ENCODE measurements at regions not wholly inside any gene's neighbourhood (a gene's known extent, or its start where the extent isn't known, plus 50 kb on each side); places are given as distances from the start of the nearest gene placed in this dataset.
"Not testable (repeated sequence)": the region's sequence is repeated elsewhere in the genome, so short reads cannot be mapped to it uniquely, and the experiment has no call there.

DNA sequence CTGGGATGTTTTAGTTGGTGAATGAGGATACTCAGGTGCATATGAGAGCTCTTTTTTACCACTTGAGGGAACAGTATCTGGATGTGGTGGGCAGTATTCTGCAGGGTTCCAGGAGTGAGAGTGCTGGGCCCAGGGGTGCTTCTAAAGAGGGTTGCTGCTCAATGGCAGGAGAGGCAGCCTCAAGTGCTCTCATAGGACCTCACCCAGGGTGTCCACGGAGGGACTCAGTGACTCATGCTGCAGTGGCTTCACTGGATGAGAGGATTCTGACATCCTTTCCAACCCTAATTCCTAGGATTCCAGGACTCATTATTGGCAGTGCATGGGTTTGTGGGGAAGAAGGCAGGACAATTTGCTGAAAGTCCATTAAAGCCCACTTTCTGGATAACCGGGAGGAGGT is 176.6 kb upstream of the FERMT1 start:
- no peak overlapping the region for H3K27ac Mint-ChIP-seq
- H3K9me3 Mint-ChIP-seq = peaks cover 0 to 12% of the 10 kb centered on the region in 2 donors
- no peak for ATAC-seq
- no peaks in the 10 kb centered on the region for H3K4me1 Mint-ChIP-seq
- no peak for DNase-seq
- no peaks in the 10 kb centered on the region for H3K27me3 Mint-ChIP-seq
- H3K4me3 Mint-ChIP-seq = no peak overlapping the region

- ATAC-seq (no peak), DNase-seq (no peak)
- no peak overlapping the region for H3K4me3 Mint-ChIP-seq
- no peaks in the 10 kb centered on the region for H3K4me1 Mint-ChIP-seq
- H3K27ac Mint-ChIP-seq = no peak overlapping the region
- no peaks in the 10 kb centered on the region for H3K27me3 Mint-ChIP-seq
- peaks cover 0 to 7% of the 10 kb centered on the region in 2 donors for H3K9me3 Mint-ChIP-seq
Measured at GRCh38 chr20:6298049-6298448, 175.2 kb upstream of the FERMT1 start.

DNA sequence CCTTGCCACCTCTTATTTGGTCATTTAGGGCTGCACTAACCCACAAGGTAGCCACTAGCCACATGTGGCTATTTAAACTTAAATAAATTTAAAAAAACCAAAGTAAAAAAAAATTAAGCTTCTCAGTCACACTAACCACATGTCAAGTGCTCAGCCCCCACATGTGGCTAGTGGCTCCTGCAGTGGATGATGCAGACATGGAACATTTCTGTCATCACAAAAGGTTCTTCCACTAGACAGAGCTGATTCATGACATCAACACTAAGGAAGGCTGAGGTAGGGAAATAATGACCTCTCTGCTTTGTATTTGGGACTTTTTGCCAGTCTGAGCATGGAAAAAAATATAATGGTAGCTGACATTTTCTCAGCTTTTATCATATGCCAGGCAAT is 173.0 kb upstream of the FERMT1 start:
- ATAC-seq (no peak), DNase-seq (no peak)
- Mint-ChIP-seq H3K27me3 (no peaks in the 10 kb centered on the region), H3K27ac (no peak overlapping the region), H3K4me3 (no peak overlapping the region), H3K9me3 (no peaks in the 10 kb centered on the region), H3K4me1 (no peaks in the 10 kb centered on the region)

DNA sequence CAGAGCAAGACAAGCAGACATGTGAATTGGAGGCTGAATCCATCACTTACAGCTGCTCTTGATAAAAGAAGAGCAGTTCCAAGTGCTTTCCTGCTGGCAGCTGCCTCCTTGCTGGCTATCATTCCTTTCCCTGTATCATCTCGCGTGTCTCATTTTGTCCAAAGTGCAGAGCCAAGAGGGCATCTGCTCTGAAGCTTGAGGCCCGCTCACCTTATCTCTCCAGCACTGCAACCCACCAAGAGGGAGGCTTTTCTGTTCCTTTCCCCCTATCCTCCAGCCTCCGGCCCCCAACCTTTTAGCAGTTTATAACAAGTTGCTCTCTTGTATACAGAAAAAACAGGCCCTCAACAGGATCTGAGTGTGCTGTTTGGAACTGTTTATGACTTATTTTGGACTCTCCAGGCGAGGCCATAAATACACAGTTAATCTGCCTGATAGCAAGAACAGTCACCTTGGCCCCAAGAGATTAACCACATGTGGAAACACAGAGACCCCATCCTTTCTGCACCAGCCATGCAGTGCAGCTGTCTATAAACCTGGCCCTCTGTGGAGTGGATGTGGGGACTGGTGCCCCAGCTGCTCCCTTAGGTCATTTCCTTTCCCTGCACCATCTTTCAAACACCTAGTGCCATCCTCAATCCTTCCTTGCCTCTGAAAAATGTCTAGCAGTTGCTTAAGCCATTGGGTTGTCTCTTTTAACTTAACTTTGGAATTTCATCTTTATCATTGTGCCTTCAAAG is 172.5 kb upstream of the FERMT1 start:
- Mint-ChIP-seq H3K9me3 (no peaks in the 10 kb centered on the region), H3K27ac (no peak overlapping the region), H3K4me1 (no peaks in the 10 kb centered on the region), H3K4me3 (no peak overlapping the region), H3K27me3 (no peaks in the 10 kb centered on the region)
- DNase-seq (no peak), ATAC-seq (no peak)

- Mint-ChIP-seq H3K4me1 (no peaks in the 10 kb centered on the region), H3K4me3 (no peak overlapping the region), H3K27ac (no peak overlapping the region), H3K9me3 (peaks cover 13 to 22% of the 10 kb centered on the region in 2 donors), H3K27me3 (no peaks in the 10 kb centered on the region)
- DNase-seq (no peak), ATAC-seq (no peak)
Measured at GRCh38 chr20:6287471-6287870, 164.6 kb upstream of the FERMT1 start.

DNA sequence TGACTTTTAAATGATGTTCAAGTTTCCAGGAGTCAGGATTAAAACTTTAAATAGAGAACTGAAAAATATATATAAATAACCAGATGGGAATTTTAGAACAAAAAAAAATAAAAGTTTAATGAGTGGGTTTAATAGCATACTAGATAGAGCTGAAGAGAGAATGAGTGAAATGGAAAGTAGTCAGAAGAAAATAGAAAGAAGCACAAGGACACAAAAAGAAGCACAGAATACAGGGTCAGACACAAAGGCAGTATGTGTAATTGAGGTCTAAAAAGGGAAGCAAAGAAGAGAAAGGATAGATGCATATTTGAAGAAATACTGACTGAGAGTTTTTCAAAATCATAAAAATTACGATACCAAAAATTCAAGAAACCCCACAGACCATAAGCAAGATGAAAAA is 159.8 kb upstream of the FERMT1 start:
- H3K27me3 Mint-ChIP-seq = no peaks in the 10 kb centered on the region

DNA sequence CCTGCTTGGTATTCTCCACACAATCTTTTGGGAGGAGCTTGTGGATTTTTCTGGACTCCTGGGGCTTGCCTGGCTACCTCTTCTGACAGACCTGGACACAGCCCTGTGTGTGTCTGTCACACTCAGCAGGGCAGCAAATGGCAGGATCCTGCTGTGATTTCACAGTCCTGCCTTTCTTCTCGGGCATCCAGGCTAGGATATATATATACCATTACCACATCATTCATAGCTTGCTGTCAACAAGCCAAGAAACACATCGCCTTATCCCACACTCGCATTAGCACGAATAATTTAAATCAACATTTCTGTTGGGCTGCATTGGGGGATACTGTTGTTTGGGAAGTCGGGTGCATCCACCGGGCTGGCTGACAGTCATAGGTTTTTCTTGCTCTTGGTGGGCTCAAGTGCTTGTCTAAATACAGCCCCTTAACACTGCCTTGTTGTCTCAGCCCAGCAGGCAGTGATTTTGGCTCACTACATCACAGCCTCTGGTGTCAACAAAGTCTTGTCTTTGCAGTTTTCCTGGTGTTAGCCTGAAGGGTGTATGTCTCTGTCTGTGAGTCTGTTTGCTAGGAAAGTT is 154.9 kb upstream of the FERMT1 start:
- Mint-ChIP-seq H3K4me3 (no peak overlapping the region), H3K4me1 (no peaks in the 10 kb centered on the region), H3K27me3 (no peaks in the 10 kb centered on the region), H3K27ac (no peak overlapping the region), H3K9me3 (peaks cover 5 to 10% of the 10 kb centered on the region in 2 donors)
- no peak for ATAC-seq
- no peak for DNase-seq

More for the DNA sequence above, 159.8 kb upstream of the FERMT1 start:
- no peak overlapping the region for H3K4me3 Mint-ChIP-seq
- no peaks in the 10 kb centered on the region for H3K4me1 Mint-ChIP-seq
- no peak overlapping the region for H3K27ac Mint-ChIP-seq
- H3K9me3 Mint-ChIP-seq = peaks cover 10 to 20% of the 10 kb centered on the region in 2 donors
- ATAC-seq = no peak
- no peak for DNase-seq

DNA sequence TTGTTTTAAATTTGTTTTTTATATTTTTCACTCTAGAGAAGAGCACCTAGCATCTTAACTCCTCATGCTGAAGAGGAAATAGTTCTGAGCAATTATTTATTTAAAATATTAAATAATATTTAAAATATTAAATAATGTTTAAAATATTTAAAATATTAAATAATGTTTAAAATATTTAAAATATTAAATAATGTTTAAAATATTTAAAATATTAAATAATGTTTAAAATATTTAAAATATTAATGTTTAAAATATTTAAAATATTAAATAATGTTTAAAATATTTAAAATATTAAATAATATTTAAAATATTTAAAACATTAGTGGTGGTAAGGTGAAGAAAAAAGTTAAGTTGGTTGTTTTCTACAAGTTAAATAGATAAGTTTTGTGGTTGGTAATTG is 147.6 kb upstream of the FERMT1 start:
- DNase-seq, H3K4me3 Mint-ChIP-seq, ATAC-seq, H3K27ac Mint-ChIP-seq, H3K27me3 Mint-ChIP-seq, H3K4me1 Mint-ChIP-seq, H3K9me3 Mint-ChIP-seq: not testable (repeated sequence)

- H3K27ac Mint-ChIP-seq = no peak overlapping the region
- H3K9me3 Mint-ChIP-seq = no peaks in the 10 kb centered on the region
- DNase-seq = no peak
- ATAC-seq = no peak
- peaks cover 6% of the 10 kb centered on the region for H3K4me1 Mint-ChIP-seq
- H3K27me3 Mint-ChIP-seq = no peaks in the 10 kb centered on the region
- H3K4me3 Mint-ChIP-seq = no peak overlapping the region
Measured at GRCh38 chr20:6269168-6269873, 146.5 kb upstream of the FERMT1 start.

- H3K4me3 Mint-ChIP-seq = no peak overlapping the region
- ATAC-seq = no peak
- H3K27me3 Mint-ChIP-seq = peaks cover 6% of the 10 kb centered on the region
- peaks cover 0 to 7% of the 10 kb centered on the region in 2 donors for H3K9me3 Mint-ChIP-seq
- H3K27ac Mint-ChIP-seq = no peak overlapping the region
- peaks cover 6% of the 10 kb centered on the region for H3K4me1 Mint-ChIP-seq
- DNase-seq = no peak
Measured at GRCh38 chr20:6265204-6265904, 142.5 kb upstream of the FERMT1 start.

DNA sequence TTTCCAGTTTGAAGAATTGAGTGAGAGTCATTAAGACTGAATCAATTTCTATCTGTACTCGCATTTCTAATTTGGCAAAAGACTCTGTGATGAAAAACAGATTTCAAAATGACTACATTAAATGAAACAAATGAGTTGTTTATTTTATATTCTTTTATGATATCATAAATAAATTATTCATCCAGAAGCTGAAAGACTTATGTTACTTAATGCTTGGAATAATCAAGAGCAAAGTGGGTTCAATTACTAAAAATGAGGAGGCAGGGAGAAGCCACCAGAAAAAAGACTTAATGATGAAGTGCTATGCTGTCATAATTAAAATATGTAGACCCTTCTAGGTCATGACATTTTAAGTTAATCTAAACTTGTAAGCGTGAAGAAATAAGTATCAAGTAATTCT is 130.6 kb upstream of the FERMT1 start:
- ATAC-seq = no peak
- Mint-ChIP-seq H3K27me3 (peaks cover 9% of the 10 kb centered on the region), H3K27ac (no peak overlapping the region), H3K4me3 (no peak overlapping the region), H3K9me3 (peaks cover 0 to 7% of the 10 kb centered on the region in 2 donors), H3K4me1 (no peaks in the 10 kb centered on the region)
- DNase-seq = no peak

- no peak overlapping the region for H3K27ac Mint-ChIP-seq
- H3K27me3 Mint-ChIP-seq = peaks cover 9% of the 10 kb centered on the region
- no peak overlapping the region for H3K4me3 Mint-ChIP-seq
- ATAC-seq = no peak
- no peaks in the 10 kb centered on the region for H3K4me1 Mint-ChIP-seq
- no peak for DNase-seq
- peaks cover 0 to 18% of the 10 kb centered on the region in 2 donors for H3K9me3 Mint-ChIP-seq
Measured at GRCh38 chr20:6245436-6245835, 122.6 kb upstream of the FERMT1 start.

- ATAC-seq (no peak), DNase-seq (no peak)
- Mint-ChIP-seq H3K27ac (no peak overlapping the region), H3K9me3 (peaks cover 0 to 18% of the 10 kb centered on the region in 2 donors), H3K27me3 (peaks cover 7% of the 10 kb centered on the region), H3K4me1 (no peaks in the 10 kb centered on the region), H3K4me3 (no peak overlapping the region)
Measured at GRCh38 chr20:6241591-6241990, 118.8 kb upstream of the FERMT1 start.

- Mint-ChIP-seq H3K27ac (no peak overlapping the region), H3K9me3 (peaks cover 4 to 11% of the 10 kb centered on the region in 2 donors), H3K4me1 (no peaks in the 10 kb centered on the region), H3K27me3 (peaks cover 7% of the 10 kb centered on the region), H3K4me3 (no peak overlapping the region)
- DNase-seq = no peak
- no peak for ATAC-seq
Measured at GRCh38 chr20:6240059-6240458, 117.2 kb upstream of the FERMT1 start.

DNA sequence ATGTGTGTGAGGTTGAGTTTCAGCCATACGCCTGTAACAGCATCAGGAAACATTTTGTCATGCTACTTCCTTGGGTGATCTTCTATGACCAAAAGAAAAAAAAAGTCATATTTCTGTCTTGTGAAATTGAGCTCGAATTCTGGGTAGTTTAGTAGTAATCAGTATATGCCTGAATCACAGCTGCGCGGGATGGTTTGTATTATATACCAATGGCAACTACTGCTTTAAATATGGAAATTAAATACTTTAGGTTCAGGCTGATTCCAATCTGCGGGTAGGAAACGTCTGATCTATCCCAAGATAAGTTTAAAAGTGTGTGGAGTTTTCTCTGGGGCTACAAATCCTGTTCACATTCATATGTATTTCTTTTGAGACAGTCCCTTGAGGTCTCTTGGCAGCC is 115.6 kb upstream of the FERMT1 start:
- ATAC-seq (no peak), DNase-seq (no peak)
- Mint-ChIP-seq H3K27ac (no peak overlapping the region), H3K4me1 (no peaks in the 10 kb centered on the region), H3K9me3 (peaks cover 9 to 14% of the 10 kb centered on the region in 2 donors), H3K27me3 (peaks cover 7% of the 10 kb centered on the region), H3K4me3 (no peak overlapping the region)

DNA sequence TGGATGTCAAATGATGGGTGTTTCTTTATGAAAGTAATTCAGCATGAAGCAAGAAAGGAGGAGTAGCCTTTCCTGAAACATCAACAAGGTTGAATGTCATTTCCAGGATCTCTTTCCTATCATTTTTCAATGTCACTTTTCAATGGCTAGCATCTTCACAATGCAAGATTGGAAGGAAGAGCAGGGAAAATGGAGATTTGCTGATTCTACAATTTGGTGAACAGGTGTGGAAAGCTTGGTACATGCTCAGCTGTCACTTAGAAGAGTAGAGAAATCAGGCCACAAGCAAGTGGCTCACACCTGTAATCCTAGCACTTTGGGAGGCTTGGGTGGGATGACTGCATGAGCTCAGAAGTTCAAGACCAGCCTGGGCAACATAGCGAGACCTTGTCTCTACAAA is 112.7 kb upstream of the FERMT1 start:
- no peak overlapping the region for H3K4me3 Mint-ChIP-seq
- peaks cover 7% of the 10 kb centered on the region for H3K27me3 Mint-ChIP-seq
- H3K9me3 Mint-ChIP-seq = peaks cover 9 to 18% of the 10 kb centered on the region in 2 donors
- ATAC-seq (no peak), DNase-seq (no peak)
- no peak overlapping the region for H3K27ac Mint-ChIP-seq
- no peaks in the 10 kb centered on the region for H3K4me1 Mint-ChIP-seq

Measured in stimulated activated naive CD8-positive, alpha-beta T cell treated with anti-CD3 and anti-CD28 coated beads, Interleukin-15, amount 100 ng/mL, for 72 hours (primary cell).